ENCODE measurements at regions not wholly inside any gene's neighbourhood (a gene's known extent, or its start where the extent isn't known, plus 50 kb on each side); places are given as distances from the start of the nearest gene placed in this dataset.

DNA sequence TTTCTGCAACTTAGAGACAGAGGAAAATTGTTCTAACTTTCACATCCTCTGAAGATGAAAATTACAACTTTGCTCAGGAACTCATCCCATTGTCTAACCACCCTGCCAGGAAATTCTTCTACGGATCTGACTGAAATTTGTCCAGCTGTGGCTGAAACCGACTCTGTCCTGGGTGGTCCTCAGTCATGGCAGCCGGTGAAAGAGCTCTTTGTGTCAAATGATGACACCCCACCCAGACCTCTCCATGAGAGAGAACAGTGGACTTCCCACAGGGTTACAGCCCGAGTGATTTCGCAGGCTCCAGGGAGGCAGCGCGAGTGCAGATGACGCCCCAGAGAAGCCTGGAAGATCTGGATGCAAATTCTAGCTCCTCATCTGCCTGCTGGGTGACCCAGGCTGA, 65.1 kb upstream of the TRIB2 start:
- TF ChIP-seq, protein P1, sequence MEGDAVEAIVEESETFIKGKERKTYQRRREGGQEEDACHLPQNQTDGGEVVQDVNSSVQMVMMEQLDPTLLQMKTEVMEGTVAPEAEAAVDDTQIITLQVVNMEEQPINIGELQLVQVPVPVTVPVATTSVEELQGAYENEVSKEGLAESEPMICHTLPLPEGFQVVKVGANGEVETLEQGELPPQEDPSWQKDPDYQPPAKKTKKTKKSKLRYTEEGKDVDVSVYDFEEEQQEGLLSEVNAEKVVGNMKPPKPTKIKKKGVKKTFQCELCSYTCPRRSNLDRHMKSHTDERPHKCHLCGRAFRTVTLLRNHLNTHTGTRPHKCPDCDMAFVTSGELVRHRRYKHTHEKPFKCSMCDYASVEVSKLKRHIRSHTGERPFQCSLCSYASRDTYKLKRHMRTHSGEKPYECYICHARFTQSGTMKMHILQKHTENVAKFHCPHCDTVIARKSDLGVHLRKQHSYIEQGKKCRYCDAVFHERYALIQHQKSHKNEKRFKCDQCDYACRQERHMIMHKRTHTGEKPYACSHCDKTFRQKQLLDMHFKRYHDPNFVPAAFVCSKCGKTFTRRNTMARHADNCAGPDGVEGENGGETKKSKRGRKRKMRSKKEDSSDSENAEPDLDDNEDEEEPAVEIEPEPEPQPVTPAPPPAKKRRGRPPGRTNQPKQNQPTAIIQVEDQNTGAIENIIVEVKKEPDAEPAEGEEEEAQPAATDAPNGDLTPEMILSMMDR (conservative IDR thresholded peaks at IDR 0.05; ENCODE audit: low read length): no peak
- no peak for DNase-seq (ENCODE audit: low read depth)
- H3K4me3 ChIP-seq (ENCODE audit: low read length): no peak overlapping the region

DNA sequence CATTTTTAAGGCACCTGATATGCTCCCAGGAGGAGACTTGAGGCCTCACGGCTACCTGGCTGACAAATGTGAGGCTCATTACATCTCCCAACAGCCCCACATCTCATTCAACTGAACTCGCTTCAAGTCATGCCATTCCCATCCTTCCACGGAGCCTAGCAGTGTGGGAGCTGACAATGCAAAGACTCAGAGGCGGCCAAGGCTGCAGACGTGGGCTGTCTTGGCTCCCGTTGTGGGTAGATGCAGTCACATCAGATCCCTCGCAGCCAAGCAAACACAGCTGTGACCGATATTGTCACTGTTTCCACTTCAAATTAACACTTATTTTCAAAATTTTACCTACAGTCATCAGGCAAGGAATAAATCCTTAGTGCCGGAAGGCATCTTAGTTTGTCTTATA, 64.0 kb upstream of the TRIB2 start:
- TF ChIP-seq, protein P1 (conservative IDR thresholded peaks at IDR 0.05; ENCODE audit: low read length): no peak
- DNase-seq (ENCODE audit: low read depth): no peak
- H3K4me3 ChIP-seq (ENCODE audit: low read length): no peak overlapping the region

- no peak for DNase-seq (ENCODE audit: low read depth)
- H3K4me3 ChIP-seq (ENCODE audit: low read length): no peak overlapping the region
- TF ChIP-seq, protein P1 (conservative IDR thresholded peaks at IDR 0.05; ENCODE audit: low read length): no peak
Observed at GRCh38 chr2:12657560-12657959, 59.2 kb upstream of the TRIB2 start.

DNA sequence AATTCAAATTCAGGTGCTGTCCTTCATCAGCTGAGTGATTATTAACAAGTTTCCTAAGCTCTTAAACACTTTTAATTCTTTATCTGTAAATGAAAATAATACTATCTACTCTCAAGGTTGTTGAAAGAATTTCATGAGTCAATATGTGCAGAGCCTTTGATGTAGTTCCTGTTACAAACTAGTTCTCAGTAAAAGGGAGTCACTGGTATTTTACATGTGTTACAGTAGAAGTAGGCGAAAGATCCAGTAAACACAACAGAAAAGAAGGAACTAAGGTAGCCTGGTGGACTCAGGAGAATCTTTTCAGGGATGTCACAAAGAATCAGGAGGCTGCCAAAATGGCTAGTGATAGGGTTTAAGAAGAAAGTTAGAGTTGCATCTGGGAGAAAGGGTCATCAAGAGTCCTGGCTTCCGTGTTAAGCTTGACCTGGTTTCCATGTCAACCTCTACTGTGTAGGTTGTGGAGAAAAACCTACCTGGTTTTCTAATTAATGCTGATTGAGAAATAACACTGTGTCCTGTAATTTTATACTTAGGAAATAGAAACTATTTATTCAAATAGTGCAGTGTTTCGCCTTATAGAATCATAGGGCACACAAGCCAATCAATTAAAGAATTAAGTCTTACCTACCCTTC, 58.3 kb upstream of the TRIB2 start:
- TF ChIP-seq, protein P1 (conservative IDR thresholded peaks at IDR 0.05; ENCODE audit: low read length): no peak
- no peak overlapping the region for H3K4me3 ChIP-seq (ENCODE audit: low read length)
- no peak for DNase-seq (ENCODE audit: low read depth)

- no peak overlapping the region for H3K4me3 ChIP-seq (ENCODE audit: low read length)
- DNase-seq (ENCODE audit: low read depth): peak; percentile 6
- TF ChIP-seq, protein P1 (conservative IDR thresholded peaks at IDR 0.05; ENCODE audit: low read length): no peak
Observed at GRCh38 chr2:12661489-12661888, 55.2 kb upstream of the TRIB2 start.

DNA sequence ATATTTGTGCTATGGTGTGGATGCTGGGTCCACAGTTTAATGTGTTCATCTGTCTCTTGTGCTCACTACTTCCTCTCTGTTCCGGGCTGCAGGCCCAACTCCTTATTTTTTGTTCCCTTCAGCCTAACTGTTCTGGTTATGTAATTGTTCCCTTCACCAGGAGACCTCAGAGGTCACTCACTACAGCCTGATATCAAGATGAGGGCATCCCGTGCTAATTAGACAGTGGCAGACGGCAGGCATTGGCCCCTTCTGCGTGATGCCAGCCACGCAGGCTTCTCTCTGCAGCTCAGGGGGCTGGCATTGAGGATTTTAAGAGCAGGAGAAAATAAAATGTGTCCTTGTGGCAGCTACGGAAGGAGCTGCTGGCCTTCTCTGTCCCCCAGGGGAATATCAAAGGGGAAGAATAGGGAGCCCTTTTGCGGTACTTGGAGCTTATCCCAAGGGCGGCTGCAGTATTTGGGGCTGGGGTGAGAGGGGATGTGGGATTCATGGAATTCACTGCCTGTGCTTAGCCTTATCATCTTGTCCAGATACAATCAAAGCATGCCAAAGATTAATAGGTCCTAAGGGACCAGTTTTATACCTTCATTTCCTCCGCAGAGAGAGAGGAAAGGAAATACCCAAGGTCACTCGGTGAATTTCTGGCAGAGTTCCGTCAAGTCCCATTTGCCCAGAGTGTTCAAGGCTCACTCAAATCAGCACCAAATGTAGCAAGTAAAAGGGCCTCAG, 53.3 kb upstream of the TRIB2 start:
- TF ChIP-seq, protein P1 (conservative IDR thresholded peaks at IDR 0.05; ENCODE audit: low read length): no peak
- DNase-seq (ENCODE audit: low read depth): no peak
- H3K4me3 ChIP-seq (ENCODE audit: low read length): no peak overlapping the region

DNA sequence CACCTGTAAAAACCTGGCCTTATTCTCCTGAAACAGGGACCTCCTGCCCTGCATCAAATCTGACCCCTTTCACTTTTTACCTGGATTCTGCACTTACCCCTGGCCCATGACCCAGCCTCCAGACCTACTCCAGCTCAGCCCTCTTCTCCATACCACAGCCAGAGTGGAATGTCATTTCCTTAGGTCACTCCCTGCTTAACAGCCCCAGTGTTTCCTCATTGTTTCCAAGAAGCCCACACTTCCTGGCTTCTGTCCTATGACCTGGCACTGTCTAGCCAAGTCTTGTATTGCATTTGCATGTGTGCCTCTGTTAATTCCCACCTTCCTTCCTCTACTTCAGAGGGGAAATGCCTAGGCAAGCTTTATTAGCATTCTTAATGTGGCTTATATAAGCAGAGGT, 51.4 kb upstream of the TRIB2 start:
- no peak overlapping the region for H3K4me3 ChIP-seq (ENCODE audit: low read length)
- TF ChIP-seq, protein P1 (conservative IDR thresholded peaks at IDR 0.05; ENCODE audit: low read length): no peak
- DNase-seq (ENCODE audit: low read depth): no peak

All from AG10803 (cell line).